Body of pancreas (tissue), 4 donors: ENCODE measurements at regions not wholly inside any gene's neighbourhood (a gene's known extent, or its start where the extent isn't known, plus 50 kb on each side); places are given as distances from the start of the nearest gene placed in this dataset.

Experiments
- CTCF ChIP-seq, 7 experiments: fragments of 450-650 bp in 4 of 7; fragments of 200-600 bp in 3 of 7; sonication (generic) in 3 of 7; IDR thresholded peaks; one replicate each; pipeline ENCODE4 v1.5.1; 2016 to 2019; ENCODE audit warnings: antibody characterized with exemption in 7 of 7
- POLR2A ChIP-seq, 3 donors: fragments of 450-650 bp; IDR thresholded peaks; one replicate each; pipeline ENCODE4 v1.6.1; 2016; ENCODE audit warnings: antibody characterized with exemption in 3 of 3, mild to moderate bottlenecking in 2 of 3

- TF ChIP-seq CTCF (IDR thresholded peaks at IDR 0.05): no peak
- no peak for TF ChIP-seq POLR2A (IDR thresholded peaks at IDR 0.05)
These were observed 407.3 kb downstream of the GXYLT1 start for GRCh38 chr12:41737423-41737822.
